RWPE2 (cell line): ENCODE measurements at regions not wholly inside any gene's neighbourhood (a gene's known extent, or its start where the extent isn't known, plus 50 kb on each side); places are given as distances from the start of the nearest gene placed in this dataset.

Experiments used
- ATAC-seq: fragments of 200-7000 bp; cut with Tn5 transposase; 3 replicates; pipeline ENCODE4 v1.9.1; 2021; ENCODE audit warnings: low read depth
- DNase-seq: peaks from one replicate; pipeline ENCODE4 v3.0.0-alpha.2; 2020; ENCODE audit warnings: low spot score
- H3K27ac ChIP-seq: fragments of 450-650 bp; 2 replicates; pipeline ENCODE4 v1.5.1; 2017; ENCODE audit warnings: mild to moderate bottlenecking; ENCODE audit not compliant: poor library complexity, severe bottlenecking
- H3K27me3 ChIP-seq: fragments of 250-450 bp; sonication (Bioruptor Pico); 2 replicates; pipeline ENCODE4 v1.5.1; 2021; ENCODE audit warnings: mild to moderate bottlenecking, moderate library complexity; ENCODE audit not compliant: insufficient read depth, poor library complexity, severe bottlenecking
- H3K36me3 ChIP-seq: fragments of 250-450 bp; sonication (Bioruptor Pico); 2 replicates; pipeline ENCODE4 v1.5.1; 2020; ENCODE audit warnings: low read depth, mild to moderate bottlenecking, moderate library complexity
- H3K4me1 ChIP-seq: fragments of 250-450 bp; sonication (Bioruptor Pico); 2 replicates; pipeline ENCODE4 v1.5.1; 2021; ENCODE audit warnings: mild to moderate bottlenecking, moderate library complexity; ENCODE audit not compliant: insufficient read depth, poor library complexity, severe bottlenecking
- H3K4me3 ChIP-seq: fragments of 250-450 bp; sonication (Bioruptor Pico); 2 replicates; pipeline ENCODE4 v1.5.1; 2021; ENCODE audit warnings: mild to moderate bottlenecking, moderate library complexity; ENCODE audit not compliant: severe bottlenecking
- H3K9me3 ChIP-seq: fragments of 250-450 bp; sonication (Bioruptor Pico); 2 replicates; pipeline ENCODE4 v1.5.1; 2021; ENCODE audit warnings: mild to moderate bottlenecking, moderate library complexity; ENCODE audit not compliant: severe bottlenecking
- TF ChIP-seq, protein P1 (sequence below): fragments of 450-650 bp; IDR thresholded peaks from one replicate; pipeline ENCODE4 v1.5.1; 2017; ENCODE audit warnings: mild to moderate bottlenecking, moderate library complexity; ENCODE audit not compliant: poor library complexity, severe bottlenecking

DNA sequence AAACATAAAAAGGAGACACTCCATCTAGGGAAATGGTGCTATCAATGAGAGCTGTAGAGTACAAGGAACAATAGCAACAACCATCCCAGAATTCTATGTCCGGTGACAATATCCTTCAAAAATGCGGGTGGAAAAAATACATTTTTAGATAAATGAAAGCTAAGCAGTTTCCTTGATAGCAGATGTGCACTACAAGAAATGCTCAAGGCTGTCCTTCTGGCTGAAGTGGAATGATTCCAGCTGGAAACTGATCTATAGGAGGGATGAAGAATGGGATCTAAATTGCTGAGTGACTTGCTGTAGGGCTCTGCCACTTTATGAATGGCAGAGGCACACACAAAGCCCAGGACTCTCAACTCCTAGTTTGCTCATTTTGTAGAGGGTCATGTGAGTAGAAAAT, 763.1 kb downstream of the C6orf118 start:
- Histone ChIP-seq H3K36me3 (no peaks in the 10 kb centered on the region), H3K9me3 (no peaks in the 10 kb centered on the region), H3K27me3 (no peaks in the 10 kb centered on the region), H3K4me1 (no peaks in the 10 kb centered on the region), H3K27ac (no peak overlapping the region), H3K4me3 (no peak overlapping the region)
- ATAC-seq (no peak), DNase-seq (no peak)
- TF ChIP-seq, protein P1, sequence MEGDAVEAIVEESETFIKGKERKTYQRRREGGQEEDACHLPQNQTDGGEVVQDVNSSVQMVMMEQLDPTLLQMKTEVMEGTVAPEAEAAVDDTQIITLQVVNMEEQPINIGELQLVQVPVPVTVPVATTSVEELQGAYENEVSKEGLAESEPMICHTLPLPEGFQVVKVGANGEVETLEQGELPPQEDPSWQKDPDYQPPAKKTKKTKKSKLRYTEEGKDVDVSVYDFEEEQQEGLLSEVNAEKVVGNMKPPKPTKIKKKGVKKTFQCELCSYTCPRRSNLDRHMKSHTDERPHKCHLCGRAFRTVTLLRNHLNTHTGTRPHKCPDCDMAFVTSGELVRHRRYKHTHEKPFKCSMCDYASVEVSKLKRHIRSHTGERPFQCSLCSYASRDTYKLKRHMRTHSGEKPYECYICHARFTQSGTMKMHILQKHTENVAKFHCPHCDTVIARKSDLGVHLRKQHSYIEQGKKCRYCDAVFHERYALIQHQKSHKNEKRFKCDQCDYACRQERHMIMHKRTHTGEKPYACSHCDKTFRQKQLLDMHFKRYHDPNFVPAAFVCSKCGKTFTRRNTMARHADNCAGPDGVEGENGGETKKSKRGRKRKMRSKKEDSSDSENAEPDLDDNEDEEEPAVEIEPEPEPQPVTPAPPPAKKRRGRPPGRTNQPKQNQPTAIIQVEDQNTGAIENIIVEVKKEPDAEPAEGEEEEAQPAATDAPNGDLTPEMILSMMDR = no peak

DNA sequence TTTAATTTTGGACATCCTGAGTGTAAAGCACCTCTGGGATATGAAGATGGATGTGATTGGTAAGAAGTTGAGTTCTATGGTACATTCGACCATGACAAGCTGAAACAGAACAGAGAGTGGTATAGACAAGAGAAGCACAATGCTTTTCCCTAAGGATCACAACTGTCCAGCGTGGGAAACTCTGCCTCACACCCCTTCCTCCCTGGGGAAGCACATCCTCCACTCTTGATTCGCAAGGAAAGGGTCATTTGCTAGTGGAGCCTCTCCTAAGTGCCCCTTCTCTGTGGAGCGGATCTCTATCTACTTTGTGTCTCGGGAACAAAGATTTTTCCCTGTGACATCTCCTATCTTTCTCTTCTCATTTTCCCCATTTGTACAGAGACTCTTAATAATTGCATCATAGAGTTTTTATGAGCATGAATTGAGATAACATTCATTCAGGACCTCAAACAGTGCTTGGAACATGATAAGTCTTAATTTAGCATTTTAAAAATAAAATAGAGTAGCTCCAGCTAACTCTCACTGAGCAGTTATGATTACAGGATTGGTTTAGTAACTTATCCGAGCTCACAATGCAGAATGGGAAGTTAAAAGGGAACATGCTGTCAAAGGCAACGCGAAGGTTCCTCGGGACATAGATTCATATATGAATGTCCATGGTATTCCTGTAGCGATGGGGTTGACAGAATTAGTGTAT, 775.2 kb downstream of the C6orf118 start:
- H3K4me1 ChIP-seq = no peaks in the 10 kb centered on the region
- H3K27me3 ChIP-seq = no peaks in the 10 kb centered on the region
- TF ChIP-seq, protein P1 = no peak
- DNase-seq (no peak), ATAC-seq (no peak)
- no peak overlapping the region for H3K4me3 ChIP-seq
- H3K27ac ChIP-seq = no peak overlapping the region
- H3K9me3 ChIP-seq = peaks cover 5% of the 10 kb centered on the region
- no peaks in the 10 kb centered on the region for H3K36me3 ChIP-seq

DNA sequence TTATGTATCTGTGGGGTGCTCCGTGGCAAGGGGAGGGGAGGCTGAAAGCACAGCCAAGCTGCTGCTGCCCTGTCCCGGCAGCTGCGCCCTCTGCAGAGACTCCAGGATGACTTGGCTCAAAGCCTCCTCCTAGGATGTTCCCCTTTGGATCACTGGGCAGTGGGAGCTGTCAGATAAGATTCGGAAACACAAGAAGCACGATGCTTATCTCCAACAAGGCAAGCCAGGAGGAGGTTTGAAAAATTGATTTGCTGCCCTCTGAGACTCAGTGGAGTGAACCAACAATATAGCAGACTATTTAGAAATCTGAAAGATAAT, 776.4 kb downstream of the C6orf118 start:
- peaks cover 5% of the 10 kb centered on the region for H3K9me3 ChIP-seq
- DNase-seq (no peak), ATAC-seq (no peak)
- TF ChIP-seq, protein P1 = no peak
- no peaks in the 10 kb centered on the region for H3K36me3 ChIP-seq
- H3K4me1 ChIP-seq = no peaks in the 10 kb centered on the region
- no peaks in the 10 kb centered on the region for H3K27me3 ChIP-seq
- H3K27ac ChIP-seq = no peak overlapping the region
- H3K4me3 ChIP-seq = no peak overlapping the region

DNA sequence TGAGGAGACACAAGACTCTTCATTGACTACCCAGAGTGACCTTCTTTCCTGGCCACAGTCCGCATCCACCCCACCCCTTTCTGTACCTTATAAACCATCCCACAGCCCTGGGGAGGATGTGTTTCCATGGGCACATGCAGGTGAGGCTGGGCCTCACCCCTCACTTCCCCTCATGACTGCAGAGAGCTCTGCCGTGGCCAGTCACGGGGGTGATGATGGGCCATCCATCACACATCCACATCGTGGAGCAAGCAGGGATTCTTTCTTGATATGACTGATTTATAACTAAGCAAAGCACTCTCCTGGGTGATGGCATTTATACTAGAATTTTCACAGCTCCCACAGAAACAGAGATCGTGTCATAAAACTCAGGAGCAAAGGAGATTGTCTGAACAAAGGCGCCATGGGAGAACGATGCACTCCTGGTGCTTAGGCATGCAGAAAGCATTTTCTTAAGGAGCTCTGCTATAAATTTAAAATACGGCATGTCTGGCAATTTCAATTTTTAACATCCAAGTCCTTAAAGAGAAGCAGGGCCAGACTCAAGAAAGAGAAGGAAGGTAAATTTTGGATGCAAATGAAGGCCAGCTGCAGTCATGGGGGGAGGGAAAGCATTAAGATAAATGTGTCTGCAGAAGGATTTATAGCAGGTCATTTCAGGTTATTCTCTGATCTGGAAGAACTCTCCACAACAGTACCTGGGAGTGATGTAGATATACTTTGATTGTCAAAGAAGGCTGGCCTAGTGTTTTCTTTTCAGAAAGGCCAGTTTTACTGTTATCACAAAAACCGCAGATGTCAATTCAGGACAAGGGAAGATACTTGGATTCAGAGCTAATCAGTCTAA, 777.0 kb downstream of the C6orf118 start:
- Histone ChIP-seq H3K36me3 (no peaks in the 10 kb centered on the region), H3K4me1 (no peaks in the 10 kb centered on the region), H3K27me3 (no peaks in the 10 kb centered on the region), H3K9me3 (peaks cover 5% of the 10 kb centered on the region), H3K27ac (no peak overlapping the region), H3K4me3 (no peak overlapping the region)
- no peak for ATAC-seq
- TF ChIP-seq, protein P1 = no peak
- no peak for DNase-seq

DNA sequence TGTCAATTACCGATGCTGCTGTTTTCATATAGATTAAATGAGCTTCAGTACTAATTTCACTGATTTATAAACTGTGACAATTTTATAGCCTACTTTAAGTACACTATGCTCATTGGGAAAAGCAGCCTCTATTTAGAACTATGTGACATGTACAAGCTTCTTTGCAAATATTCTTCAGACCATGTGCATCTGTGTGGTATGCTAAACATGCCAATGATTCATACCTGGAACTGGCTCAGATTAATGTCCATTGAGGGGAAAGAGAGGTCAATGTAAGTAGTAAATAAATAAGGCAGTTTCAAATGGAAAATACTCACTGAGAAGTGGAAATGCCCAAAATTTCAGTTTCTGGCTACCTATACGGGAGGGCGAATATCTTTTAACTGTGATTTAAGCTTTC, 777.7 kb downstream of the C6orf118 start:
- no peak overlapping the region for H3K27ac ChIP-seq
- H3K4me3 ChIP-seq = no peak overlapping the region
- DNase-seq = no peak
- H3K9me3 ChIP-seq = no peaks in the 10 kb centered on the region
- H3K36me3 ChIP-seq = no peaks in the 10 kb centered on the region
- TF ChIP-seq, protein P1 = no peak
- ATAC-seq = no peak
- no peaks in the 10 kb centered on the region for H3K27me3 ChIP-seq
- H3K4me1 ChIP-seq = no peaks in the 10 kb centered on the region
